CD4-positive, alpha-beta memory T cell (primary cell): ENCODE measurements at regions not wholly inside any gene's neighbourhood (a gene's known extent, or its start where the extent isn't known, plus 50 kb on each side); places are given as distances from the start of the nearest gene placed in this dataset.

ENCODE experiments used
- CTCF ChIA-PET: fragments of 350-600 bp; sonication (Branson Sonifier 250); formaldehyde crosslinking; loops from one replicate; lab custom pipeline; 2021; ENCODE audit warnings: inconsistent platforms; ENCODE audit not compliant: partially characterized antibody; lab: Charles Lee
- POLR2A ChIA-PET: fragments of 350-600 bp; sonication (Branson Sonifier 250); formaldehyde crosslinking; loops from one replicate; lab custom pipeline; 2021; ENCODE audit not compliant: partially characterized antibody; lab: Charles Lee
- DNase-seq, 5 donors: peaks; one replicate each; pipeline versions ENCODE4 v3.0.0 to v3.0.0-alpha.2; 2020 to 2022; ENCODE audit warnings: mixed read lengths in 1 of 5
- H3K27ac ChIP-seq: one replicate; pipeline ENCODE4 v1.7.0; 2013; ENCODE audit warnings: low read depth, low read length
- H3K27me3 ChIP-seq: 2 replicates; pipeline ENCODE4 v1.7.0; 2013; ENCODE audit warnings: mild to moderate bottlenecking, low read length, moderate library complexity; ENCODE audit not compliant: insufficient read depth
- H3K36me3 ChIP-seq: 2 replicates; pipeline ENCODE4 v1.7.0; 2013; ENCODE audit warnings: mild to moderate bottlenecking, low read length, moderate library complexity; ENCODE audit not compliant: insufficient read depth
- H3K4me1 ChIP-seq: 2 replicates; pipeline ENCODE4 v1.7.0; 2013; ENCODE audit warnings: mild to moderate bottlenecking, low read length, moderate library complexity; ENCODE audit not compliant: insufficient read depth
- H3K4me3 ChIP-seq, 2 donors: one replicate each; pipeline ENCODE4 v1.7.0; 2013; ENCODE audit warnings: low read length in 2 of 2, mild to moderate bottlenecking in 1 of 2
- H3K9me3 ChIP-seq, 2 donors: one replicate each; pipeline ENCODE4 v1.7.0; 2013; ENCODE audit warnings: low read length in 2 of 2, control low read depth in 1 of 2; ENCODE audit not compliant: control insufficient read depth in 1 of 2
- H3K27ac Mint-ChIP-seq, 7 donors: one replicate each; pipeline ENCODE4 v1.8.0; 2020 to 2021; ENCODE audit warnings: mixed read lengths in 7 of 7, mild to moderate bottlenecking in 6 of 7, inconsistent platforms in 3 of 7, moderate library complexity in 3 of 7
- H3K27me3 Mint-ChIP-seq, 2 donors: one replicate each; pipeline ENCODE4 v1.8.0; 2020 to 2021; ENCODE audit warnings: mixed read lengths in 2 of 2
- H3K36me3 Mint-ChIP-seq, 2 donors: one replicate each; pipeline ENCODE4 v1.8.0; 2020 to 2021; ENCODE audit warnings: mixed read lengths in 2 of 2, inconsistent platforms in 1 of 2, mild to moderate bottlenecking in 1 of 2
- H3K4me1 Mint-ChIP-seq, 4 donors: one replicate each; pipeline ENCODE4 v1.8.0; 2020 to 2021; ENCODE audit warnings: mixed read lengths in 4 of 4, mild to moderate bottlenecking in 1 of 4
- H3K4me3 Mint-ChIP-seq, 8 donors: one replicate each; pipeline ENCODE4 v1.8.0; 2020 to 2021; ENCODE audit warnings: mixed read lengths in 8 of 8, mild to moderate bottlenecking in 7 of 8, moderate library complexity in 6 of 8, inconsistent platforms in 3 of 8
- H3K9me3 Mint-ChIP-seq, 8 donors: one replicate each; pipeline ENCODE4 v1.8.0; 2020 to 2021; ENCODE audit warnings: mixed read lengths in 8 of 8, mild to moderate bottlenecking in 5 of 8, inconsistent platforms in 3 of 8, moderate library complexity in 1 of 8
- intact Hi-C: fragments of 100-400 bp; cut with micrococcal nuclease; formaldehyde crosslinking; loops from one replicate; pipeline ENCODE4 v1.15.1; 2023

- no peaks in the 10 kb centered on the region for H3K9me3 ChIP-seq
- DNase-seq = no peak
- no peak overlapping the region for H3K27ac ChIP-seq
- POLR2A ChIA-PET = interaction anchor here (0.9 kb wide), 1 partner anchor 929 kb away, joined by 3 read pairs; no protein-coding TSS in a partner anchor
- peaks cover 0 to 3% (median 1%) of the 10 kb centered on the region in 4 donors for H3K4me1 Mint-ChIP-seq
- H3K9me3 Mint-ChIP-seq = peaks cover 0 to 9% (median 0%) of the 10 kb centered on the region in 8 donors
- H3K27me3 Mint-ChIP-seq = peaks cover 0 to 2% of the 10 kb centered on the region in 2 donors
- no peak overlapping the region for H3K4me3 ChIP-seq
- peak overlapping the region in 1 of 7 donors; percentile 31 for H3K27ac Mint-ChIP-seq
- intact Hi-C loops = loop anchor here (1.0 to 10.0 kb wide), 9 partner anchors 26 to 1806 kb away; no protein-coding TSS in a partner anchor
- no peaks in the 10 kb centered on the region for H3K36me3 ChIP-seq
- H3K4me3 Mint-ChIP-seq = no peak overlapping the region
- no peaks in the 10 kb centered on the region for H3K4me1 ChIP-seq
- no peaks in the 10 kb centered on the region for H3K27me3 ChIP-seq
- no peaks in the 10 kb centered on the region for H3K36me3 Mint-ChIP-seq
- CTCF ChIA-PET = interaction anchor here (0.9 to 4.6 kb wide), 12 partner anchors 13 to 930 kb away, joined by 3 to 65 read pairs (median 3); no protein-coding TSS in a partner anchor
These were observed 178.4 kb downstream of the ADSS2 start for GRCh38 chr1:244273262-244273844.

GRCh38 chr1:244273845-244274619 is 177.7 kb downstream of the ADSS2 start:
- no peaks in the 10 kb centered on the region for H3K4me1 ChIP-seq
- H3K4me3 ChIP-seq = no peak overlapping the region
- Mint-ChIP-seq H3K4me3 (no peak overlapping the region), H3K27ac (peak overlapping the region in 1 of 7 donors; percentile 31), H3K9me3 (peaks cover 0 to 9% (median 0%) of the 10 kb centered on the region in 8 donors), H3K27me3 (peaks cover 0 to 5% of the 10 kb centered on the region in 2 donors), H3K36me3 (no peaks in the 10 kb centered on the region), H3K4me1 (peaks cover 0 to 3% (median 1%) of the 10 kb centered on the region in 4 donors)
- DNase-seq = no peak
- H3K27me3 ChIP-seq = no peaks in the 10 kb centered on the region
- CTCF ChIA-PET = interaction anchor here (0.9 to 4.6 kb wide), 8 partner anchors 12 to 931 kb away, joined by 3 to 65 read pairs (median 4); no protein-coding TSS in a partner anchor
- no peak overlapping the region for H3K27ac ChIP-seq
- H3K36me3 ChIP-seq = no peaks in the 10 kb centered on the region
- POLR2A ChIA-PET = interaction anchor here (0.9 kb wide), 1 partner anchor 930 kb away, joined by 3 read pairs; no protein-coding TSS in a partner anchor
- H3K9me3 ChIP-seq = no peaks in the 10 kb centered on the region
- intact Hi-C loops = loop anchor here (1.0 to 10.0 kb wide), 9 partner anchors 25 to 1807 kb away; no protein-coding TSS in a partner anchor

GRCh38 chr1:244276646-244277045 is 175.1 kb downstream of the ADSS2 start:
- H3K9me3 Mint-ChIP-seq = no peaks in the 10 kb centered on the region
- no peak overlapping the region for H3K27ac ChIP-seq
- ChIA-PET POLR2A (no interaction called here), CTCF (no interaction called here)
- H3K27me3 ChIP-seq = no peaks in the 10 kb centered on the region
- peaks cover 0 to 5% of the 10 kb centered on the region in 2 donors for H3K27me3 Mint-ChIP-seq
- no peaks in the 10 kb centered on the region for H3K36me3 ChIP-seq
- intact Hi-C loops = loop anchor here (10.0 kb wide), 1 partner anchor 792 kb away; no protein-coding TSS in a partner anchor
- DNase-seq = no peak
- H3K4me3 Mint-ChIP-seq = no peak overlapping the region
- H3K9me3 ChIP-seq = no peaks in the 10 kb centered on the region
- no peaks in the 10 kb centered on the region for H3K36me3 Mint-ChIP-seq
- peak overlapping the region in 1 of 7 donors; percentile 24 for H3K27ac Mint-ChIP-seq
- H3K4me3 ChIP-seq = no peak overlapping the region
- no peaks in the 10 kb centered on the region for H3K4me1 ChIP-seq
- peaks cover 0 to 3% (median 1%) of the 10 kb centered on the region in 4 donors for H3K4me1 Mint-ChIP-seq

GRCh38 chr1:244280201-244280600 is 171.5 kb downstream of the ADSS2 start:
- Histone ChIP-seq H3K4me1 (no peaks in the 10 kb centered on the region), H3K27me3 (no peaks in the 10 kb centered on the region), H3K9me3 (no peaks in the 10 kb centered on the region), H3K27ac (no peak overlapping the region), H3K4me3 (no peak overlapping the region), H3K36me3 (no peaks in the 10 kb centered on the region)
- H3K27ac Mint-ChIP-seq = no peak overlapping the region
- no peaks in the 10 kb centered on the region for H3K36me3 Mint-ChIP-seq
- no peak for DNase-seq
- POLR2A ChIA-PET = interaction anchor here (1.1 kb wide), 1 partner anchor 19 kb away, joined by 3 read pairs; no protein-coding TSS in a partner anchor
- H3K4me1 Mint-ChIP-seq = no peaks in the 10 kb centered on the region
- CTCF ChIA-PET = interaction anchor here (1.1 to 1.6 kb wide), 2 partner anchors 20 to 936 kb away, joined by 4 to 6 read pairs; no protein-coding TSS in a partner anchor
- peaks cover 0 to 4% of the 10 kb centered on the region in 2 donors for H3K27me3 Mint-ChIP-seq
- H3K9me3 Mint-ChIP-seq = no peaks in the 10 kb centered on the region
- intact Hi-C loops = no loop called here
- no peak overlapping the region for H3K4me3 Mint-ChIP-seq

- H3K27ac ChIP-seq = no peak overlapping the region
- no peaks in the 10 kb centered on the region for H3K4me1 ChIP-seq
- H3K9me3 Mint-ChIP-seq = no peaks in the 10 kb centered on the region
- H3K4me3 ChIP-seq = no peak overlapping the region
- H3K9me3 ChIP-seq = no peaks in the 10 kb centered on the region
- no peaks in the 10 kb centered on the region for H3K36me3 Mint-ChIP-seq
- no peak for DNase-seq
- H3K27me3 Mint-ChIP-seq = peaks cover 0 to 2% of the 10 kb centered on the region in 2 donors
- H3K4me1 Mint-ChIP-seq = no peaks in the 10 kb centered on the region
- POLR2A ChIA-PET = interaction anchor here (1.1 kb wide), 1 partner anchor 18 kb away, joined by 3 read pairs; no protein-coding TSS in a partner anchor
- no peak overlapping the region for H3K27ac Mint-ChIP-seq
- no peaks in the 10 kb centered on the region for H3K27me3 ChIP-seq
- no peaks in the 10 kb centered on the region for H3K36me3 ChIP-seq
- no peak overlapping the region for H3K4me3 Mint-ChIP-seq
- intact Hi-C loops = no loop called here
- CTCF ChIA-PET = interaction anchor here (1.9 kb wide), 1 partner anchor 937 kb away, joined by 5 read pairs; no protein-coding TSS in a partner anchor
These were observed 170.8 kb downstream of the ADSS2 start for GRCh38 chr1:244280859-244281258.

GRCh38 chr1:244283772-244284171 is 167.9 kb downstream of the ADSS2 start:
- Mint-ChIP-seq H3K36me3 (no peaks in the 10 kb centered on the region), H3K9me3 (peaks cover 0 to 8% (median 3%) of the 10 kb centered on the region in 8 donors), H3K4me3 (no peak overlapping the region), H3K27ac (no peak overlapping the region), H3K27me3 (peaks cover 0 to 5% of the 10 kb centered on the region in 2 donors), H3K4me1 (no peaks in the 10 kb centered on the region)
- H3K9me3 ChIP-seq = no peaks in the 10 kb centered on the region
- intact Hi-C loops = no loop called here
- no peak overlapping the region for H3K4me3 ChIP-seq
- H3K4me1 ChIP-seq = no peaks in the 10 kb centered on the region
- ChIA-PET POLR2A (no interaction called here), CTCF (interaction anchor here (1.0 kb wide), 1 partner anchor 12 kb away, joined by 3 read pairs; no protein-coding TSS in a partner anchor)
- no peaks in the 10 kb centered on the region for H3K36me3 ChIP-seq
- H3K27ac ChIP-seq = no peak overlapping the region
- no peak for DNase-seq
- H3K27me3 ChIP-seq = no peaks in the 10 kb centered on the region
